ENCODE measurements at regions not wholly inside any gene's neighbourhood (a gene's known extent, or its start where the extent isn't known, plus 50 kb on each side); places are given as distances from the start of the nearest gene placed in this dataset.

- TF ChIP-seq CTCF (IDR thresholded peaks at IDR 0.05) (no peak), POLR2A (IDR thresholded peaks at IDR 0.05) (no peak), EP300 (IDR thresholded peaks at IDR 0.05; ENCODE audit: low read depth) (no peak), POLR2AphosphoS5 (IDR thresholded peaks at IDR 0.05) (no peak)
These were observed 153.8 kb downstream of the PLPP3 start for GRCh38 chr1:56425494-56426037.
